ENCODE measurements at regions not wholly inside any gene's neighbourhood (a gene's known extent, or its start where the extent isn't known, plus 50 kb on each side); places are given as distances from the start of the nearest gene placed in this dataset.

GRCh38 chr1:65694933-65695332, 97.8 kb upstream of the PDE4B start:
- TF ChIP-seq, protein P1, sequence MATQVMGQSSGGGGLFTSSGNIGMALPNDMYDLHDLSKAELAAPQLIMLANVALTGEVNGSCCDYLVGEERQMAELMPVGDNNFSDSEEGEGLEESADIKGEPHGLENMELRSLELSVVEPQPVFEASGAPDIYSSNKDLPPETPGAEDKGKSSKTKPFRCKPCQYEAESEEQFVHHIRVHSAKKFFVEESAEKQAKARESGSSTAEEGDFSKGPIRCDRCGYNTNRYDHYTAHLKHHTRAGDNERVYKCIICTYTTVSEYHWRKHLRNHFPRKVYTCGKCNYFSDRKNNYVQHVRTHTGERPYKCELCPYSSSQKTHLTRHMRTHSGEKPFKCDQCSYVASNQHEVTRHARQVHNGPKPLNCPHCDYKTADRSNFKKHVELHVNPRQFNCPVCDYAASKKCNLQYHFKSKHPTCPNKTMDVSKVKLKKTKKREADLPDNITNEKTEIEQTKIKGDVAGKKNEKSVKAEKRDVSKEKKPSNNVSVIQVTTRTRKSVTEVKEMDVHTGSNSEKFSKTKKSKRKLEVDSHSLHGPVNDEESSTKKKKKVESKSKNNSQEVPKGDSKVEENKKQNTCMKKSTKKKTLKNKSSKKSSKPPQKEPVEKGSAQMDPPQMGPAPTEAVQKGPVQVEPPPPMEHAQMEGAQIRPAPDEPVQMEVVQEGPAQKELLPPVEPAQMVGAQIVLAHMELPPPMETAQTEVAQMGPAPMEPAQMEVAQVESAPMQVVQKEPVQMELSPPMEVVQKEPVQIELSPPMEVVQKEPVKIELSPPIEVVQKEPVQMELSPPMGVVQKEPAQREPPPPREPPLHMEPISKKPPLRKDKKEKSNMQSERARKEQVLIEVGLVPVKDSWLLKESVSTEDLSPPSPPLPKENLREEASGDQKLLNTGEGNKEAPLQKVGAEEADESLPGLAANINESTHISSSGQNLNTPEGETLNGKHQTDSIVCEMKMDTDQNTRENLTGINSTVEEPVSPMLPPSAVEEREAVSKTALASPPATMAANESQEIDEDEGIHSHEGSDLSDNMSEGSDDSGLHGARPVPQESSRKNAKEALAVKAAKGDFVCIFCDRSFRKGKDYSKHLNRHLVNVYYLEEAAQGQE (IDR thresholded peaks at IDR 0.05), result no peak
- no peak for TF ChIP-seq CTCF (IDR thresholded peaks at IDR 0.05; ENCODE audit: low read depth, low read length, missing input control)
